Suprapubic skin (tissue), 4 donors: ENCODE measurements at regions not wholly inside any gene's neighbourhood (a gene's known extent, or its start where the extent isn't known, plus 50 kb on each side); places are given as distances from the start of the nearest gene placed in this dataset.

Source experiments
- CTCF ChIP-seq, 2 donors: fragments of 200-600 bp in 1 of 2; fragments of 450-650 bp in 1 of 2; sonication (generic) in 1 of 2; IDR thresholded peaks; one replicate each; pipeline ENCODE4 v1.5.1; 2016 to 2019; ENCODE audit warnings: antibody characterized with exemption in 2 of 2, mild to moderate bottlenecking in 1 of 2, moderate library complexity in 1 of 2
- POLR2A ChIP-seq, 2 donors: fragments of 450-650 bp; IDR thresholded peaks; one replicate each; pipeline ENCODE4 v1.6.1; 2017; ENCODE audit warnings: antibody characterized with exemption in 2 of 2, mild to moderate bottlenecking in 2 of 2, moderate library complexity in 2 of 2
- POLR2AphosphoS5 ChIP-seq, 3 donors: sonication (generic); formaldehyde crosslinking; IDR thresholded peaks; one replicate each; pipeline ENCODE4 v1.6.1; 2017; ENCODE audit warnings: antibody characterized with exemption in 3 of 3

GRCh38 chr13:80278706-80279105, 62.2 kb downstream of the SPRY2 start:
- TF ChIP-seq POLR2AphosphoS5 (IDR thresholded peaks at IDR 0.05) = no peak
- TF ChIP-seq CTCF (IDR thresholded peaks at IDR 0.05) = no peak
- TF ChIP-seq POLR2A (IDR thresholded peaks at IDR 0.05) = no peak
